Activated T-cell treated with anti-CD3 and anti-CD28 coated beads, Interleukin-2, amount 50 U/mL, for 24 hours (primary cell): ENCODE measurements at regions not wholly inside any gene's neighbourhood (a gene's known extent, or its start where the extent isn't known, plus 50 kb on each side); places are given as distances from the start of the nearest gene placed in this dataset.
A peak's percentile ranks its signal among the peaks of the same experiment; 100 is the strongest.

ENCODE experiments used
- DNase-seq: peaks from one replicate; pipeline ENCODE4 v3.0.0-alpha.2; 2020
- H3K27ac Mint-ChIP-seq: 2 replicates; pipeline ENCODE4 v1.8.0; 2020; ENCODE audit warnings: mild to moderate bottlenecking, mixed read lengths
- H3K27me3 Mint-ChIP-seq: 2 replicates; pipeline ENCODE4 v1.8.0; 2020; ENCODE audit warnings: mixed read lengths
- H3K36me3 Mint-ChIP-seq: 2 replicates; pipeline ENCODE4 v1.8.0; 2020; ENCODE audit warnings: low read depth, mixed read lengths
- H3K4me1 Mint-ChIP-seq: 2 replicates; pipeline ENCODE4 v1.8.0; 2020; ENCODE audit warnings: low read depth, mixed read lengths
- H3K4me3 Mint-ChIP-seq: 2 replicates; pipeline ENCODE4 v1.8.0; 2020; ENCODE audit warnings: mild to moderate bottlenecking, moderate library complexity, mixed read lengths
- H3K9me3 Mint-ChIP-seq: 2 replicates; pipeline ENCODE4 v1.8.0; 2020; ENCODE audit warnings: mixed read lengths

DNA sequence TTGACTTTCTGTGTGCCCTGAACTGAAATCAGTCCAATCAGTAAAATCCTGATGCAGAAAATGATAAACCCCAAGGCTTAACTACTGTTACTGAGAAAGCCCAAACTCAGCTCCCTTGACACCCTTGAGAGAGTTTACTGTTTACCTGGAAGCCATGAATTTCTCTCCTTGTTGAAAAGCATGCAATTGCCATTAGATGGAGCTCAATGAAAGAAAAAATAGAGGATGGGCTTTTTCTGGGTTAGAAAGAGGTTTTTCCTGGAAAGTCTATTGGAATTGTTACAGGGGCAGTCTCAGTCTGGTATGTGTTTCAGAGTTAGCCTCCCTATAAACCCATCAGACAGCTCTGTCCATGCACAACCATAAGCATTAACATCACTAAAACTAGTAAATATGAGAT is 66.4 kb upstream of the C4orf54 start:
- H3K9me3 Mint-ChIP-seq = no peaks in the 10 kb centered on the region
- no peaks in the 10 kb centered on the region for H3K4me1 Mint-ChIP-seq
- no peaks in the 10 kb centered on the region for H3K36me3 Mint-ChIP-seq
- peaks cover 3% of the 10 kb centered on the region for H3K27me3 Mint-ChIP-seq
- no peak for DNase-seq
- H3K27ac Mint-ChIP-seq = no peak overlapping the region
- H3K4me3 Mint-ChIP-seq = no peak overlapping the region

DNA sequence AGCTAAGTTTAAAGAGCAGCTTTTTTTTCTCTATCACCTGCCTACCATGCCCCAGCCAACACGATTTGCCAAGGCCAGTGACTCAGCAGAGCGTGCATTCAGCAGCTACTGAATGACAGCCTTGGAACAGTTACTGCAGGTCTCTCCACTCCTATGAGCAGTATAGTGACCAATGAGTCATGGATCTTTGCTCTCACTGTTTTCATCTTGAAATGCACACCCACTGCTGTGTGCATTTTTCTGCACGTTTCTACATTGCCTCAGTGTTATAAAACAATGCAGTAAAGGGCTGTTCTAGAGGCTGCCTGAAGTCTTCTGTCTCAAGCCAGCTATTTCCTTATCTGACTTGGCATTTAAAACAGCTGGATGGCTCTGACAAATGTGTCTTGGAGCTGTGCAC is 66.0 kb upstream of the C4orf54 start:
- no peak overlapping the region for H3K4me3 Mint-ChIP-seq
- H3K4me1 Mint-ChIP-seq = no peaks in the 10 kb centered on the region
- H3K9me3 Mint-ChIP-seq = no peaks in the 10 kb centered on the region
- no peak overlapping the region for H3K27ac Mint-ChIP-seq
- peaks cover 3% of the 10 kb centered on the region for H3K27me3 Mint-ChIP-seq
- no peaks in the 10 kb centered on the region for H3K36me3 Mint-ChIP-seq
- DNase-seq = no peak

DNA sequence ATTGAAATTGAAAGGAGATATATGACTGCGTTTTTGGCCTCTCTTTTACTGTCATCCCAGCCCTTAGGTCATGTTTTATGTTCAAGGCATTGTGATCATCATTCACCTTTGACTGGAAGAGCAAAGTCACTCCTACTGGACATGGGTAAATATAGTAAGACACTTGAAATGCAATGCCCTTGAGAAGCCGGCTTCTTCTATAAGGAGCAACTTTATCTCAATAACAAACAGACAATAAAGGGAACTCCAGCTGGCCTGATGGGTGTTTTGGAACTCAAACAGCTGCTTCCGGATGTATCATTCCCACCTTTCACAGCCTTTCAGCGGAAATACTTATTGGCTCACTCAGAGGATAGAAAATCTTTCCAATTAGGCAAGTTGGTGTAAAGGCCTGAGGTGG is 65.1 kb upstream of the C4orf54 start:
- H3K36me3 Mint-ChIP-seq = no peaks in the 10 kb centered on the region
- peaks cover 9% of the 10 kb centered on the region for H3K27me3 Mint-ChIP-seq
- H3K4me1 Mint-ChIP-seq = no peaks in the 10 kb centered on the region
- no peak overlapping the region for H3K27ac Mint-ChIP-seq
- H3K4me3 Mint-ChIP-seq = no peak overlapping the region
- no peak for DNase-seq
- H3K9me3 Mint-ChIP-seq = no peaks in the 10 kb centered on the region

DNA sequence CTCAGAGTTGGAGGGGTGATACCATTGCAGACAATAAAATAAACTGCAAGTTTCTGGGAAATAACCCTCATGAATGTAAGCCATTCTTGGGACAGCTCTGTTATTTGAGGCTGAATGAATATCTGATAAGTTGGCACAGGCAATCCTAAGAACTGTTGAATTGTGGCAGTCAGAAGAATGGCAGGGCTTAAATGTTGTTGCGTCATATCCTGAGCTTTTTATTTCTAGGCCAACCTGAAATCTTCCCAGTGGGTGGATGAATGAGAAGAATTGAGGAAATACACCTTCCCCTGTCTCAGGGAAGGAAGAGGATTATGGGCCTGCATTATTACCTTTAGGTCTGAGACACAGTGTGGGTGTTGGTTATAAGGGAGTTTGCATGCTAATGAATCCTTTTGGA is 64.4 kb upstream of the C4orf54 start:
- H3K27me3 Mint-ChIP-seq = peaks cover 9% of the 10 kb centered on the region
- H3K9me3 Mint-ChIP-seq = no peaks in the 10 kb centered on the region
- H3K4me1 Mint-ChIP-seq = no peaks in the 10 kb centered on the region
- H3K27ac Mint-ChIP-seq = no peak overlapping the region
- no peak for DNase-seq
- H3K4me3 Mint-ChIP-seq = no peak overlapping the region
- no peaks in the 10 kb centered on the region for H3K36me3 Mint-ChIP-seq

DNA sequence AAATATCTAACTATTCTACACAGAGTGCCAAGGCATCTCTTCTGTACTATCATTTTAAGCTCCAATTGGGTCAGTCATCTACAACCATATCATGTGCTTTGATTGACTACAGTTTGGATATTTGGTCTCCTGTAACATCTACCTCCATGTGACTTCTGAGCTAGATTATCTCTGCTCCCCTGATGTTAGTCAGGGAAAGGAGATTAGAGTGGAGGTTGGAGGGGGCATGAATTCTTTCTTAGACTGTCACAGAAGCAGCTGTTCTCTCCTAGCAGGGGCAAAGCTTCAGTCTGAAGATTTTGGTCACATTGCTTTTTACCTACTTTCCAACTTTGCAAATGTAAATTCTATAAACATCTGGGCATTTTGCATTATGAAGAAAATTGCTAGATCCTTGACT is 62.6 kb upstream of the C4orf54 start:
- Mint-ChIP-seq H3K27ac (no peak overlapping the region), H3K9me3 (no peaks in the 10 kb centered on the region)
- no peak for DNase-seq

DNA sequence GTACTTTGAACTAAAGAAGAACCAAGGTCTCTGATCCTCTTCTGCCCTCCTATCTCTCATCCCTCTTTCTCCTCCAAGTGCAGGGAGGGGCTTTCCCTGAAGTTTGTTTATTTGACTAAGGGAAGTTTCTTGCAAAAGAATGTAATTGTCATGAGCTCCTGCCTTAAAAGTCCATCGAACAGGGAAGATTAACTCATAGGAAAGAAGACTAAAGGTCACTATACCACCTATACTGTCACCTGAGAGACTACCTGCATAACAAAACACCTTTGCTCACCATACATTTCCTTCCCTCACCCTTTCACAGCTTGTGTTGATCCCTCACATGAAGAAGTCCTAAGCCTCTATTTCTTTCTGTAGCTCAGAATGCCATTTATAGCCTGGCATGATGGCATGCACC is 59.4 kb upstream of the C4orf54 start:
- no peaks in the 10 kb centered on the region for H3K36me3 Mint-ChIP-seq
- H3K9me3 Mint-ChIP-seq = no peaks in the 10 kb centered on the region
- no peak overlapping the region for H3K4me3 Mint-ChIP-seq
- DNase-seq = no peak
- H3K27ac Mint-ChIP-seq = no peak overlapping the region
- H3K4me1 Mint-ChIP-seq = no peaks in the 10 kb centered on the region
- H3K27me3 Mint-ChIP-seq = peaks cover 9% of the 10 kb centered on the region

More for the DNA sequence above, 62.6 kb upstream of the C4orf54 start:
- Mint-ChIP-seq H3K27me3 (peaks cover 9% of the 10 kb centered on the region), H3K36me3 (no peaks in the 10 kb centered on the region), H3K4me3 (no peak overlapping the region), H3K4me1 (no peaks in the 10 kb centered on the region)

DNA sequence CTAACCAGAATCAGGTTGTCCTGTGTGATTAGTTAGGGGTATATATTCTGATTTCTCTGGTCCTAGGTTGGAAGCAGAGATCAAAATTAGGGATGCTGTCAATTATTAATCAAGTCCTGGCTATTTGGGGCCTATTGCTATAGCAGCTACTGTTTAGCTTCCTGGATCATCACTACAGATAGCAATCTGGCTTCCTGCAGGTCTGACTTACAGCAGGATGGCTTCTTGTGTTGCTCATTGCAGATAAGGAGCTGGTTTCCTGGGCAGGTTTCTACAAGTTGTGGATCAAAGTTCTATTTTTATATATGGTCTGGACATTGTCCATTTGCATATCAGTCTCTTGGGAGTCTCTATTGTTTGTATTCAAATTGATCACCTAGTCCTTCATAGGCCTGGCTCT is 57.7 kb upstream of the C4orf54 start:
- Mint-ChIP-seq H3K4me3 (no peak overlapping the region), H3K36me3 (no peaks in the 10 kb centered on the region), H3K9me3 (no peaks in the 10 kb centered on the region), H3K27me3 (peaks cover 9% of the 10 kb centered on the region), H3K27ac (no peak overlapping the region), H3K4me1 (peaks cover 13% of the 10 kb centered on the region)
- DNase-seq = no peak

DNA sequence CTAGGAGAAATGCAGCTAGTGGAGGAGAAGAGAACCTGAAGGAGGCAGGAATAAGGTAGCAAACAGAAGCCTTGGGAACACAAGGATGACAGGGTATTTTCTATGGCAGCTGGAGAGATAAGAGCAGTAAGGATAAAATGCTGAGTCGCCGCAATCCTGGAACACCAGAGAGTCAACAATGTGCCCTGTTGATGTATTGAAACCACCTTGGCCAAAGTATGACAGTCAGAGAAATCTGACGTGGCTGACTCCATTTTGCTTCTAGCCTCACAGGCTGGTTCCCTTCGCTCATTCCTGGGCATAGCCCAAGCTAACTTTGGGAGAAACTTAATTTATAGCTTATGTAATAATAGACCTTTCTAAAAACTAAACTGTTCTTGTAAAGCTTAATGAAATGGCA is 56.6 kb upstream of the C4orf54 start:
- Mint-ChIP-seq H3K9me3 (no peaks in the 10 kb centered on the region), H3K4me3 (no peak overlapping the region), H3K36me3 (no peaks in the 10 kb centered on the region), H3K27ac (no peak overlapping the region), H3K4me1 (peaks cover 13% of the 10 kb centered on the region), H3K27me3 (peaks cover 6% of the 10 kb centered on the region)
- no peak for DNase-seq

DNA sequence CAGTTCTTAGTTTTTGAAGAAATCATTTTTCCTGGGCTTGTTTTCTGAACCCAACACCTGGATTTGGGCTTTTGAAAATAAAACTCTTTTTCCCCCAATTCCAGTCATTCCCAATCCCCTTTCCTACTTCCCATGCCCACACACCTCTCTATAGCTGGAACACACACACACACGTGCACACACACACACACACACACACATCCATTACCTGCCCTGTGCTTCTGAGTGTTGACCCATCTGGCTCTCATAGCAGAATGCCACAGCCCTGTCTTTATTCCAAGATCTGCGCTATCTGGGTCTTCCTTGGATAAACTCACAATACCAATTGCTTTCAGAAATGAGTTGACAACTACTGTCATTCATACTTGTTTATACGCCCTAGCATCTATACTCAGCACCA is 54.9 kb upstream of the C4orf54 start:
- Mint-ChIP-seq H3K27ac (no peak overlapping the region), H3K27me3 (no peaks in the 10 kb centered on the region), H3K36me3 (no peaks in the 10 kb centered on the region), H3K4me1 (peaks cover 13% of the 10 kb centered on the region), H3K9me3 (no peaks in the 10 kb centered on the region), H3K4me3 (no peak overlapping the region)
- no peak for DNase-seq

DNA sequence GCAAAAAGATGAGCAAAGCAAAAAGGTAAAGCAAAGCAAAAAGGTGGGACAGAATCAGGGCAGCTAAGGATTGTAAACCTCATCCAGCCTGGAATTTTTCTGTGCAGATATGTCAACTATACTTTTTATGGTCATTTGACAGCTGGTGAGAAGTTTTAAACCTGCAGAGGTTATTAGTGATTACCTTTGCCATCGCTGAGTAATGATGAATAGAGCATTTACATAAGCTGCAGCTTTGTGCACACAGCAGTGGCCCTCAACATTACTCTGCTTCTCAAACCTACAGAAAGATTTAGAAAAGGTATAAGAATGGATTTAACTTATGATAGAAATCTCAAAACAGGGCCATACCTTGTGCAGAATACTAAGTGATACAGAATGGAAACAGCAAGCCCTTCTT is 54.5 kb upstream of the C4orf54 start:
- Mint-ChIP-seq H3K9me3 (no peaks in the 10 kb centered on the region), H3K4me3 (no peak overlapping the region), H3K36me3 (no peaks in the 10 kb centered on the region), H3K27me3 (no peaks in the 10 kb centered on the region), H3K27ac (no peak overlapping the region), H3K4me1 (peaks cover 13% of the 10 kb centered on the region)
- no peak for DNase-seq

DNA sequence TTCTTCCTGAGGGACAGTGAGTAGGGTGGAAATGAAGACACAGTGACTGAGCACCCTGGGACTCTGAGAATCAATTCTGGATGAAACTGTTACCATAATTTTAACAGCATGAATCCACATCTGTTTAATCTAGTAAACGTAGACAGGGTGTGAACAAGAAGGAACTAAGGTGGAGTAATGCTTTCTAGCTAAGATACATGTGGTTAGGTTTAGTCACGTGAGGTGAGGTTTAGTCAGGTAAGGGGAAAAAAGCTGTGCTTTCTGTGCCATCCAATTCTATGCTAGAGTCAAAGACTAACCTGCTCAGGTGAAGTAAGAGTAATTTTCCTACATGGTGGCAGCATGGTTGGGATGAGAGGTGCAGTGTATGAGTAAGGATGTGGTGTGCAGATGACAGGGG is 54.0 kb upstream of the C4orf54 start:
- H3K27ac Mint-ChIP-seq = no peak overlapping the region

DNA sequence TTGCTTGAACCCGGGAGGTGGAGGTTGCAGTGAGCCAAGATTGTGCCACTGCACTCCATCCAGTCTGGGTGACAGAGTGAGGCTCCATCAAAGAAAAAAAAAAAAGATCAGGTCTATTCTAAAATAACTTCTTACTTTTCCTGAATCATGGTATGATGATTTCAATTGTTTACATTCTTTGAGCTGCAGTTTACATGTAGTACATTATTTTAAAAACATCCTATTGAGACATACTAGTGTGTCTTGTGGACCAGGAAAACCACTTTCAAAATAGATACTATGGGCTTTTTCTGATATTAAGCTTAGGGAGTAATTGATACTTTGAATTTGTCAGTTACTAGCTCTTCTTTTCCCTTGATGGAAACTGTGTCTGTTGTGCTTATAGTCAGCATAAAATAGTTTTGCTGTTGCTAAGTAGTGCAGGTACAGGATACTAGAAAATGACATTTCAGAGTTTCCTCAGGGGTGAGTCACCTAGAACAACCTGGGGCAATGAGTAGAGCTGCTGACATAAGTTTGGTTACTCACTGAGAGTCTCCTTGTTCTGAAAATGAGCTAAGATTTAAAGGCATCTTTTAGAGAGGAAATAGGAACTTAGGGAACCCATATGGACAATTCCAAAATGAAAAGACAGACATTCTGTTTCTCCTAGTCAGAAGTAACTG is 53.2 kb upstream of the C4orf54 start:
- peaks cover 13% of the 10 kb centered on the region for H3K4me1 Mint-ChIP-seq
- peaks cover 5% of the 10 kb centered on the region for H3K27me3 Mint-ChIP-seq
- DNase-seq = no peak
- H3K36me3 Mint-ChIP-seq = no peaks in the 10 kb centered on the region
- no peak overlapping the region for H3K4me3 Mint-ChIP-seq
- peak overlapping the region; percentile 44 for H3K27ac Mint-ChIP-seq
- no peaks in the 10 kb centered on the region for H3K9me3 Mint-ChIP-seq

More for the DNA sequence above, 54.0 kb upstream of the C4orf54 start:
- no peaks in the 10 kb centered on the region for H3K9me3 Mint-ChIP-seq
- no peaks in the 10 kb centered on the region for H3K36me3 Mint-ChIP-seq
- DNase-seq = no peak
- H3K4me1 Mint-ChIP-seq = peaks cover 13% of the 10 kb centered on the region
- H3K4me3 Mint-ChIP-seq = no peak overlapping the region
- peaks cover 1% of the 10 kb centered on the region for H3K27me3 Mint-ChIP-seq

DNA sequence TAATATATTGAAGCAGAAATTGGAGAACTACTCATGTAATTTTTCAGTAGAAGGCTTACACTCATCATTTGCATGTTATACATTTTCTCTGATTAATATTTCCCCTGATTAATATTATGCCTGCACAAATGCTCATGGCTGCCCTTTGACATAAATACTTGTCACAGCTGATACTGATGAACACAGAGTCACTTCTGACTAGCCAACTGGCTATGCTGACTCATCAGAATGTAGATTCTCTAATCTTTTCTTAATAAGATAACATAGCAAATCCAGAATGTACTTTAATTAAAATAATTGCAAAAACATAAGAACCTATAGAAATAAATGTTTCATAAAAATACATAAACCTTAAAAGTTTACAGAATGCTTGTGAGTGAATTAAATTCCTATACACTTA is 52.4 kb upstream of the C4orf54 start:
- Mint-ChIP-seq H3K4me3 (no peak overlapping the region), H3K27me3 (peaks cover 5% of the 10 kb centered on the region), H3K36me3 (no peaks in the 10 kb centered on the region), H3K9me3 (no peaks in the 10 kb centered on the region), H3K4me1 (peaks cover 13% of the 10 kb centered on the region), H3K27ac (no peak overlapping the region)
- no peak for DNase-seq

DNA sequence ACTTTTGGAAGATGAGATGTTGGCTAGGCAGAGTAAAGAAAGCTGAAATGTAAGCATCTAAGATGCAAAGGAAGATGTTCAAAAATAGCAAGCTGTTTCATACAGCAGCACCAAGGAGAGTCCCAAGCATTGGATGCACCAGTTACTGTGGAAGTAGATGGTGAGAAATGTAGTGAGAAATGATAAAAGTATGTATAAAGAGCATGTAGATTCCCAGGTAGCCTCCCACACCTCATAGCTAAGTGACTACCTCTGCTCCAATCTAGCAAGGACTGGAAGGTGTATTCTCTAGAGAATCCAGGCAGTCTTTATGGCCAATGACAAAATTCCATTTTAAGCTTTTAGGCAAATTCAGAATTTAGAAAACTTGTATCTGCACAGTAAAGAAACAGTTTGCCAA is 50.9 kb upstream of the C4orf54 start:
- Mint-ChIP-seq H3K36me3 (no peaks in the 10 kb centered on the region), H3K27me3 (peaks cover 17% of the 10 kb centered on the region), H3K4me1 (peaks cover 13% of the 10 kb centered on the region), H3K9me3 (no peaks in the 10 kb centered on the region), H3K4me3 (no peak overlapping the region), H3K27ac (no peak overlapping the region)
- no peak for DNase-seq
